ENCODE measurements at regions not wholly inside any gene's neighbourhood (a gene's known extent, or its start where the extent isn't known, plus 50 kb on each side); places are given as distances from the start of the nearest gene placed in this dataset.

- Histone ChIP-seq H3K27me3 (ENCODE audit: control insufficient read depth, insufficient read depth, low read length) (no peaks in the 10 kb centered on the region), H3K36me3 (ENCODE audit: control insufficient read depth, insufficient read depth, low read length) (no peaks in the 10 kb centered on the region), H3K9ac (ENCODE audit: insufficient read depth, low read length) (no peak overlapping the region), H3K79me2 (ENCODE audit: control insufficient read depth, insufficient read depth, low read length) (no peaks in the 10 kb centered on the region), H3K4me2 (ENCODE audit: extremely low read depth, insufficient read depth, low read length) (no peak overlapping the region), H2AFZ (ENCODE audit: low read length) (no peak overlapping the region), H3K4me1 (ENCODE audit: control insufficient read depth, extremely low read depth, insufficient read depth, low read length) (no peaks in the 10 kb centered on the region), H3K4me3 (replicated peaks in 1 of 4; ENCODE audit: control extremely low read depth in 1 of 4, insufficient read depth in 1 of 4, low read depth in 3 of 4, low read length in 4 of 4) (no peak overlapping the region), H3K27ac (ENCODE audit: insufficient read depth, low read length) (no peak overlapping the region), H3K9me3 (ENCODE audit: control insufficient read depth, insufficient read depth, low read depth, low read length) (no peaks in the 10 kb centered on the region), H4K20me1 (ENCODE audit: control insufficient read depth, extremely low read depth, insufficient read depth, low read length) (no peaks in the 10 kb centered on the region)
- no peak for TF ChIP-seq EZH2 (IDR thresholded peaks at IDR 0.05; ENCODE audit: low read length, missing control alignments)
- no peak for TF ChIP-seq CTCF (conservative IDR thresholded peaks at IDR 0.05 in 1 of 2, IDR thresholded peaks at IDR 0.05 in 1 of 2; ENCODE audit: low read depth in 1 of 2, low read length in 2 of 2)
- DNase-seq (ENCODE audit: low read depth in 2 of 2) = no peak
Observed at GRCh38 chr2:79446313-79446712, 66.5 kb upstream of the CTNNA2 start.

GRCh38 chr2:79437433-79438267, 75.2 kb upstream of the CTNNA2 start:
- Histone ChIP-seq H2AFZ (ENCODE audit: low read length) (no peak overlapping the region), H3K27me3 (ENCODE audit: control insufficient read depth, insufficient read depth, low read length) (no peaks in the 10 kb centered on the region), H3K79me2 (ENCODE audit: control insufficient read depth, insufficient read depth, low read length) (no peaks in the 10 kb centered on the region), H3K36me3 (ENCODE audit: control insufficient read depth, insufficient read depth, low read length) (no peaks in the 10 kb centered on the region), H3K27ac (ENCODE audit: insufficient read depth, low read length) (no peak overlapping the region), H4K20me1 (ENCODE audit: control insufficient read depth, extremely low read depth, insufficient read depth, low read length) (no peaks in the 10 kb centered on the region), H3K4me3 (replicated peaks in 1 of 4; ENCODE audit: control extremely low read depth in 1 of 4, insufficient read depth in 1 of 4, low read depth in 3 of 4, low read length in 4 of 4) (no peak overlapping the region), H3K9ac (ENCODE audit: insufficient read depth, low read length) (no peak overlapping the region), H3K9me3 (ENCODE audit: control insufficient read depth, insufficient read depth, low read depth, low read length) (no peaks in the 10 kb centered on the region), H3K4me2 (ENCODE audit: extremely low read depth, insufficient read depth, low read length) (no peak overlapping the region), H3K4me1 (ENCODE audit: control insufficient read depth, extremely low read depth, insufficient read depth, low read length) (no peaks in the 10 kb centered on the region)
- no peak for TF ChIP-seq CTCF (conservative IDR thresholded peaks at IDR 0.05 in 1 of 2, IDR thresholded peaks at IDR 0.05 in 1 of 2; ENCODE audit: low read depth in 1 of 2, low read length in 2 of 2)
- TF ChIP-seq EZH2 (IDR thresholded peaks at IDR 0.05; ENCODE audit: low read length, missing control alignments) = no peak
- DNase-seq (ENCODE audit: low read depth in 2 of 2) = peak in 1 of 2 donors; percentile 21

- Histone ChIP-seq H3K79me2 (ENCODE audit: control insufficient read depth, insufficient read depth, low read length) (no peaks in the 10 kb centered on the region), H2AFZ (ENCODE audit: low read length) (no peak overlapping the region), H3K9me3 (ENCODE audit: control insufficient read depth, insufficient read depth, low read depth, low read length) (no peaks in the 10 kb centered on the region), H3K36me3 (ENCODE audit: control insufficient read depth, insufficient read depth, low read length) (no peaks in the 10 kb centered on the region), H4K20me1 (ENCODE audit: control insufficient read depth, extremely low read depth, insufficient read depth, low read length) (no peaks in the 10 kb centered on the region), H3K27ac (ENCODE audit: insufficient read depth, low read length) (no peak overlapping the region), H3K4me2 (ENCODE audit: extremely low read depth, insufficient read depth, low read length) (no peak overlapping the region), H3K4me1 (ENCODE audit: control insufficient read depth, extremely low read depth, insufficient read depth, low read length) (no peaks in the 10 kb centered on the region), H3K9ac (ENCODE audit: insufficient read depth, low read length) (no peak overlapping the region), H3K27me3 (ENCODE audit: control insufficient read depth, insufficient read depth, low read length) (no peaks in the 10 kb centered on the region), H3K4me3 (replicated peaks in 1 of 4; ENCODE audit: control extremely low read depth in 1 of 4, insufficient read depth in 1 of 4, low read depth in 3 of 4, low read length in 4 of 4) (no peak overlapping the region)
- TF ChIP-seq CTCF (conservative IDR thresholded peaks at IDR 0.05 in 1 of 2, IDR thresholded peaks at IDR 0.05 in 1 of 2; ENCODE audit: low read depth in 1 of 2, low read length in 2 of 2) (no peak), EZH2 (IDR thresholded peaks at IDR 0.05; ENCODE audit: low read length, missing control alignments) (no peak)
- DNase-seq (ENCODE audit: low read depth in 2 of 2) = no peak
Observed at GRCh38 chr2:79434362-79434761, 78.5 kb upstream of the CTNNA2 start.
